Activated T-helper 2 cell treated with anti-CD3 and anti-CD28 coated beads, Interferon-gamma antibody, Interleukin-2, Interleukin-4, amounts not matched to agents 10 μg/mL and 5 μg/mL and 100 μg/mL, durations not matched to agents 14 hours and 24 hours and 36 hours (primary cell): ENCODE measurements at regions not wholly inside any gene's neighbourhood (a gene's known extent, or its start where the extent isn't known, plus 50 kb on each side); places are given as distances from the start of the nearest gene placed in this dataset.
A peak's percentile ranks its signal among the peaks of the same experiment; 100 is the strongest.
"Not testable (repeated sequence)": the region's sequence is repeated elsewhere in the genome, so short reads cannot be mapped to it uniquely, and the experiment has no call there.

ENCODE experiments used
- DNase-seq: peaks from one replicate; pipeline ENCODE4 v3.0.0; 2021; ENCODE audit warnings: low spot score
- H3K27ac Mint-ChIP-seq: one replicate; pipeline ENCODE4 v1.8.0; 2021; ENCODE audit warnings: mixed read lengths
- H3K27me3 Mint-ChIP-seq: one replicate; pipeline ENCODE4 v1.8.0; 2021; ENCODE audit warnings: low read depth, mixed read lengths
- H3K36me3 Mint-ChIP-seq: one replicate; pipeline ENCODE4 v1.8.0; 2021; ENCODE audit warnings: low read depth, mixed read lengths
- H3K4me1 Mint-ChIP-seq: one replicate; pipeline ENCODE4 v1.8.0; 2021; ENCODE audit warnings: low read depth, mixed read lengths
- H3K4me3 Mint-ChIP-seq: one replicate; pipeline ENCODE4 v1.8.0; 2021; ENCODE audit warnings: low read depth, mild to moderate bottlenecking, moderate library complexity, mixed read lengths
- H3K9me3 Mint-ChIP-seq: one replicate; pipeline ENCODE4 v1.8.0; 2021; ENCODE audit warnings: mixed read lengths
- intact Hi-C: fragments of 100-400 bp; cut with micrococcal nuclease; formaldehyde crosslinking; loops from one replicate; pipeline ENCODE4 v1.15.1; 2023

DNA sequence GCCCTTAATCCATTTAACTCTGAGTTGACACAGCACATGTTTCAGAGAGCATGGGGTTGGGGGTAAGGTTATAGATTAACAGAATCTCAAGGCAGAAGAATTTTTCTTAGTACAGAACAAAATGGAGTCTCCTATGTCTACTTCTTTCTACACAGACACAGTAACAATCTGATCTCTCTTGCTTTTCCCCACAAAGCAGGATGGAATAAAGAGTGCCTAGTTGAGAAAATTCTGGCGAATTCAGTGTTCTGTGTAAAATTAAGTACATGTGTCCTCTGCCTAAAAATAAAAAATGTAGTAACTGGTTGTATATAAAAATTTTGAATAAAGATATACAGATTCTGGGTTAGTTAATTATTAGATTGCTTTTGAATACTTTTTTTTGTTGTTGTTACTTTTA, 290.0 kb downstream of the ALDH8A1 start:
- H3K36me3 Mint-ChIP-seq, H3K9me3 Mint-ChIP-seq, intact Hi-C loops, DNase-seq, H3K4me3 Mint-ChIP-seq, H3K4me1 Mint-ChIP-seq, H3K27ac Mint-ChIP-seq: not testable (repeated sequence)
- peaks cover 11% of the 10 kb centered on the region for H3K27me3 Mint-ChIP-seq

GRCh38 chr6:134658596-134658995, 291.3 kb downstream of the ALDH8A1 start:
- no peaks in the 10 kb centered on the region for H3K36me3 Mint-ChIP-seq
- peaks cover 13% of the 10 kb centered on the region for H3K27me3 Mint-ChIP-seq
- intact Hi-C loops: no loop called here
- H3K4me3 Mint-ChIP-seq: no peak overlapping the region
- no peak for DNase-seq
- no peaks in the 10 kb centered on the region for H3K9me3 Mint-ChIP-seq
- H3K4me1 Mint-ChIP-seq: no peaks in the 10 kb centered on the region
- no peak overlapping the region for H3K27ac Mint-ChIP-seq

DNA sequence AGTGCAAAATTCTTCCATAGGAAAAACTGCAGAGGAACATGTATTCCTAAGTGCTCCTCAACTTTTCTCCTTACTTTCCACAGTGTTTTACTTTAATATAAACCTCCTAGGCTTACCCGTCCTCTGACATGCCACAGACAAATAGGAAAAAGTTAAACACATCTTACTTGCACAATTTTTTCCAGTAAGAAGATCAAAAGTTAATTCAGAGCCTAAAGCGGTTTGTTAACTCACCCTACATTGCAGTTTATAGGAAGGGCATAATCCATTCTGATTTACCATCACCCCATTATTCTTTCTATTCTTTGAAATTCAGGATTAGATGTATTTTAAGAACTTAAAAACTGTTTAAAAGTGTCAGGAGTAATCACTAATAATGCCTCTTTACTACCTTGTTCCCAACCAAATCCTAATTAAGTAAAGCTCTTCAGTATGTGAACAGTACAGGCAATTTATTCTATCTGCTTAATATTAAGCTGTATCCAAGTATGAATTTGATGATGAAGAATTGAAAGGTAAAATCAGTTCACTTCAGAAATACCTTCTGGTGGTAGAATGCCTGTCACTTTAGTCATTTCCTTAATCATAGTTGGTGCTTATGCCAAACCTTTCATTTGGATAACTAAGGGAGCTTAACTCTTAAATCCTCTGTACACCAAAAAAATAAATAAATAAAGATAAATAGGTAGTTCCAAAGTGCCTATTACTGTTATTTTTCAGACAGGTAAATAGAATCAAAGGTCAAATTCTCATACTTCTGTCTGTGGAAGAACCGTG, 292.0 kb downstream of the ALDH8A1 start:
- no peaks in the 10 kb centered on the region for H3K36me3 Mint-ChIP-seq
- no peaks in the 10 kb centered on the region for H3K9me3 Mint-ChIP-seq
- H3K4me3 Mint-ChIP-seq: no peak overlapping the region
- H3K27ac Mint-ChIP-seq: no peak overlapping the region
- no peaks in the 10 kb centered on the region for H3K4me1 Mint-ChIP-seq
- intact Hi-C loops: no loop called here
- H3K27me3 Mint-ChIP-seq: peaks cover 15% of the 10 kb centered on the region
- no peak for DNase-seq

- Mint-ChIP-seq H3K4me3 (no peak overlapping the region), H3K9me3 (no peaks in the 10 kb centered on the region), H3K4me1 (no peaks in the 10 kb centered on the region), H3K27ac (no peak overlapping the region), H3K27me3 (peaks cover 15% of the 10 kb centered on the region), H3K36me3 (no peaks in the 10 kb centered on the region)
- no peak for DNase-seq
- intact Hi-C loops: no loop called here
Measured at GRCh38 chr6:134657343-134657742, 292.6 kb downstream of the ALDH8A1 start.

- intact Hi-C loops: no loop called here
- Mint-ChIP-seq H3K27me3 (peaks cover 21% of the 10 kb centered on the region), H3K27ac (no peak overlapping the region), H3K36me3 (no peaks in the 10 kb centered on the region), H3K9me3 (no peaks in the 10 kb centered on the region), H3K4me1 (no peaks in the 10 kb centered on the region), H3K4me3 (no peak overlapping the region)
- no peak for DNase-seq
Measured at GRCh38 chr6:134654751-134655150, 295.1 kb downstream of the ALDH8A1 start.

GRCh38 chr6:134651519-134651918, 298.4 kb downstream of the ALDH8A1 start:
- intact Hi-C loops: no loop called here
- Mint-ChIP-seq H3K27ac (no peak overlapping the region), H3K9me3 (no peaks in the 10 kb centered on the region), H3K36me3 (no peaks in the 10 kb centered on the region), H3K4me3 (no peak overlapping the region), H3K27me3 (peaks cover 21% of the 10 kb centered on the region), H3K4me1 (no peaks in the 10 kb centered on the region)
- DNase-seq: no peak

GRCh38 chr6:134647861-134648260, 302.0 kb downstream of the ALDH8A1 start:
- Mint-ChIP-seq H3K36me3 (no peaks in the 10 kb centered on the region), H3K27ac (no peak overlapping the region), H3K9me3 (no peaks in the 10 kb centered on the region), H3K4me1 (peaks cover 3% of the 10 kb centered on the region), H3K4me3 (no peak overlapping the region), H3K27me3 (peaks cover 11% of the 10 kb centered on the region)
- intact Hi-C loops: loop anchor here (10.0 kb wide), 1 partner anchor 297 kb away; no protein-coding TSS in a partner anchor
- no peak for DNase-seq

GRCh38 chr6:134642819-134643218, 307.1 kb downstream of the ALDH8A1 start:
- Mint-ChIP-seq H3K4me3 (no peak overlapping the region), H3K9me3 (no peaks in the 10 kb centered on the region), H3K36me3 (no peaks in the 10 kb centered on the region), H3K4me1 (peaks cover 24% of the 10 kb centered on the region), H3K27me3 (peaks cover 7% of the 10 kb centered on the region), H3K27ac (no peak overlapping the region)
- intact Hi-C loops: loop anchor here (10.0 kb wide), 1 partner anchor 302 kb away; no protein-coding TSS in a partner anchor
- no peak for DNase-seq

- Mint-ChIP-seq H3K36me3 (no peaks in the 10 kb centered on the region), H3K9me3 (no peaks in the 10 kb centered on the region), H3K4me1 (peaks cover 29% of the 10 kb centered on the region), H3K27ac (no peak overlapping the region), H3K4me3 (no peak overlapping the region), H3K27me3 (peaks cover 7% of the 10 kb centered on the region)
- intact Hi-C loops: loop anchor here (10.0 kb wide), 1 partner anchor 303 kb away; no protein-coding TSS in a partner anchor
- no peak for DNase-seq
Measured at GRCh38 chr6:134642279-134642678, 307.6 kb downstream of the ALDH8A1 start.

DNA sequence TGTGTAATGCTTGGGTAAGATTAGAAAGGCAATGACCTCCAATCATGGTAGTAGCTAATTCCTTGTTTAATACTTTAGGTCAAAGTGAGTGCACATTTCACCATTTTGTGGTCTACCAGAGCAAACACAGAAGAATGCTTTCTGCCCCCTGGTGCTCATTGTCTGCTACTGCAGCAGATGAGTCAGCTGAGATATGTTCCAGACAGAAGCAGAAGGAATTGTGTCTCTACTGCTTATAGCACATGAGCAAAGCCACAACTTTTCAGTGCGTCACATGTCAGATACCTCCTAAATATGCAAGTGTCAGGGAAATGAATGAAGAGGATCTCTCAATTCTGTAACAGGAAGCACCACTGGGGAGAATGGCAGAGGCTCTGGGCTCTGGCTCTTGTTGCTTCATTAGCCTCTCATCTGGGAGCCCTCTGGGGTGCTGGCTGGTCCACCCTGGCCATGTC, 308.9 kb downstream of the ALDH8A1 start:
- peaks cover 7% of the 10 kb centered on the region for H3K27me3 Mint-ChIP-seq
- H3K9me3 Mint-ChIP-seq: no peaks in the 10 kb centered on the region
- intact Hi-C loops: loop anchor here (1.0 to 10.0 kb wide), 4 partner anchors 182 to 467 kb away; no protein-coding TSS in a partner anchor
- peaks cover 38% of the 10 kb centered on the region for H3K4me1 Mint-ChIP-seq
- DNase-seq: peak; percentile 64
- no peaks in the 10 kb centered on the region for H3K36me3 Mint-ChIP-seq
- no peak overlapping the region for H3K4me3 Mint-ChIP-seq
- H3K27ac Mint-ChIP-seq: no peak overlapping the region

- no peak for DNase-seq
- H3K9me3 Mint-ChIP-seq: no peaks in the 10 kb centered on the region
- H3K4me3 Mint-ChIP-seq: no peak overlapping the region
- peaks cover 7% of the 10 kb centered on the region for H3K27me3 Mint-ChIP-seq
- H3K4me1 Mint-ChIP-seq: peaks cover 42% of the 10 kb centered on the region
- intact Hi-C loops: loop anchor here (2.0 to 10.0 kb wide), 2 partner anchors 183 to 305 kb away; no protein-coding TSS in a partner anchor
- no peak overlapping the region for H3K27ac Mint-ChIP-seq
- no peaks in the 10 kb centered on the region for H3K36me3 Mint-ChIP-seq
Measured at GRCh38 chr6:134640229-134640628, 309.7 kb downstream of the ALDH8A1 start.

DNA sequence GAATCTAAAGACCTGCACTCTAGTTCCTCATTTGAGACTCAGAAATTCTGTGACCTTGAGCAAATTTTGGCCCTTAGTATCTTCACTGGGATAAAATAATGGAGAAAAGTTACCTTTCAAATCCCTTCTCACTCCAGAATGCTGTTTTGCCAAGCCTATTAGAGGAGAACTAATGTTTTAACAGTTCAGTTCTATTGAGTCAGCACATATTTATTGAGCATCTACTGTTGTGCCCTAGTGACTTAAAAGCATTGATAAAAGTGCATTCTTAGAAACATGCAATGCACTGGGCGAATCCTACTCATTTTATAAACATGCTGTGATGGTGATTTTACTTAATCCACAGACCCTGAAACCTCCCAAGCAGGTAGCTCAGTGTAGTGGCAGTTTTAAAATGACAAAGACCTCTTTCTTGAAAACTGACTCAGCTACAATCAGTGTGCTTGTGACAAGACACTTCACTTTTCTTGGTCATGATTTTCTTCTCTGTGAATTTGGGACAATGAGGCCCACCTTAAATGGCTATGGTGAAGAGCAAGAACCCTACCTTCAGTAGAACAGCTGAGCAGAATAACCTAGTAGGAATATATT, 312.0 kb downstream of the ALDH8A1 start:
- H3K36me3 Mint-ChIP-seq: no peaks in the 10 kb centered on the region
- peaks cover 50% of the 10 kb centered on the region for H3K4me1 Mint-ChIP-seq
- H3K27me3 Mint-ChIP-seq: peaks cover 5% of the 10 kb centered on the region
- peaks cover 6% of the 10 kb centered on the region for H3K9me3 Mint-ChIP-seq
- no peak overlapping the region for H3K27ac Mint-ChIP-seq
- H3K4me3 Mint-ChIP-seq: no peak overlapping the region
- intact Hi-C loops: loop anchor here (5.0 kb wide), 1 partner anchor 96 kb away; no protein-coding TSS in a partner anchor
- no peak for DNase-seq

DNA sequence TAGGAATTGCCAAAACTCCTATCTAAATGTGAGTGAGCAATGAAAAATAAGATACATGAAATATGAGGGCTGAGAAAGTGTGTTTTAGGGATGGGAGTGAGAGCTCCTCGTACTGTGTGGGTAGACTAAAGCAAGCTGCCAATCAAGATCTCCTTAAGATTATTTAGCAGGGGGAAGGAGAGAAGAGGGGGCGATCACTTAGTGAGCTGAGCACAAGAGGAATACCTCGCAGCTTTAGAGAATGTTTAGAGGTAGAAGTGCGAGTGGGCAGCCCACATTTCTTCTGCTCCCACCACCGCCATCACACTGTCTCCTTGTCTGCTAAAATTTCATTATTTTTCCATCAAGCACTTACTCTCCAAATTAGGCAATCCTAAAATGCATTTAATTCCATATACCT, 312.6 kb downstream of the ALDH8A1 start:
- DNase-seq: no peak
- H3K4me1 Mint-ChIP-seq: peaks cover 53% of the 10 kb centered on the region
- intact Hi-C loops: loop anchor here (5.0 kb wide), 1 partner anchor 95 kb away; no protein-coding TSS in a partner anchor

More for the DNA sequence above, 312.6 kb downstream of the ALDH8A1 start:
- H3K9me3 Mint-ChIP-seq: peaks cover 6% of the 10 kb centered on the region
- H3K27ac Mint-ChIP-seq: no peak overlapping the region
- H3K27me3 Mint-ChIP-seq: peaks cover 4% of the 10 kb centered on the region
- no peaks in the 10 kb centered on the region for H3K36me3 Mint-ChIP-seq
- H3K4me3 Mint-ChIP-seq: no peak overlapping the region
